H9 (cell line): ENCODE measurements at regions not wholly inside any gene's neighbourhood (a gene's known extent, or its start where the extent isn't known, plus 50 kb on each side); places are given as distances from the start of the nearest gene placed in this dataset.

Experiments
- DNase-seq: peaks from one replicate; pipeline ENCODE4 v3.0.0-alpha.2; 2017
- H2AFZ ChIP-seq: one replicate; pipeline ENCODE4 v1.6.1; 2013; ENCODE audit warnings: mild to moderate bottlenecking, low read length, control low read depth, moderate library complexity
- H2AK5ac ChIP-seq: 2 replicates; pipeline ENCODE4 v1.6.1; 2013; ENCODE audit warnings: low read length, control low read depth, mixed read lengths; ENCODE audit not compliant: insufficient read length
- H2BK120ac ChIP-seq: one replicate; pipeline ENCODE4 v1.6.1; 2013; ENCODE audit warnings: low read depth, mild to moderate bottlenecking, low read length, control low read depth, inconsistent platforms; ENCODE audit not compliant: poor library complexity, severe bottlenecking
- H2BK12ac ChIP-seq: 2 replicates; pipeline ENCODE4 v1.6.1; 2013; ENCODE audit warnings: low read length, control low read depth, mixed read lengths, low read depth; ENCODE audit not compliant: insufficient read length
- H2BK15ac ChIP-seq: 2 replicates; pipeline ENCODE4 v1.6.1; 2013; ENCODE audit warnings: low read depth, low read length, control low read depth
- H2BK20ac ChIP-seq: one replicate; pipeline ENCODE4 v1.6.1; 2013; ENCODE audit warnings: low read depth, mild to moderate bottlenecking, low read length, control low read depth, inconsistent platforms; ENCODE audit not compliant: poor library complexity, severe bottlenecking
- H2BK5ac ChIP-seq: 2 replicates; pipeline ENCODE4 v1.6.1; 2013; ENCODE audit warnings: low read length, control low read depth, mixed read lengths; ENCODE audit not compliant: insufficient read length
- H3K14ac ChIP-seq: 2 replicates; pipeline ENCODE4 v1.6.1; 2013; ENCODE audit warnings: low read length, control low read depth; ENCODE audit not compliant: insufficient read depth
- H3K18ac ChIP-seq: 2 replicates; pipeline ENCODE4 v1.6.1; 2013; ENCODE audit warnings: low read depth, mild to moderate bottlenecking, mixed read lengths, low read length, control low read depth; ENCODE audit not compliant: insufficient read length
- H3K23ac ChIP-seq: 2 replicates; pipeline ENCODE4 v1.6.1; 2013; ENCODE audit warnings: low read length, control low read depth, mixed read lengths, low read depth; ENCODE audit not compliant: insufficient read length
- H3K23me2 ChIP-seq: 2 replicates; pipeline ENCODE4 v1.6.1; 2013; ENCODE audit warnings: low read depth, mild to moderate bottlenecking, mixed read lengths, low read length, control low read depth; ENCODE audit not compliant: insufficient read length, poor library complexity, severe bottlenecking
- H3K27ac ChIP-seq: 2 replicates; pipeline ENCODE4 v1.5.1; 2013; ENCODE audit warnings: low read length, control low read depth, mixed read lengths, low read depth; ENCODE audit not compliant: insufficient read length
- H3K27me3 ChIP-seq: 2 replicates; pipeline ENCODE4 v1.6.1; 2013; ENCODE audit warnings: low read length, control low read depth, inconsistent platforms; ENCODE audit not compliant: insufficient read depth
- H3K4ac ChIP-seq: 2 replicates; pipeline ENCODE4 v1.6.1; 2013; ENCODE audit warnings: low read depth, mild to moderate bottlenecking, control low read depth, inconsistent platforms, low read length, moderate library complexity
- H3K4me1 ChIP-seq: 2 replicates; pipeline ENCODE4 v1.6.1; 2013; ENCODE audit warnings: low read length, control low read depth, inconsistent platforms; ENCODE audit not compliant: insufficient read depth
- H3K4me2 ChIP-seq: 2 replicates; pipeline ENCODE4 v1.6.1; 2013; ENCODE audit warnings: low read length, control low read depth, mixed read lengths; ENCODE audit not compliant: insufficient read length, insufficient read depth
- H3K56ac ChIP-seq: 2 replicates; pipeline ENCODE4 v1.6.1; 2013; ENCODE audit warnings: low read depth, mild to moderate bottlenecking, mixed read lengths, low read length, control low read depth; ENCODE audit not compliant: insufficient read length
- H3K79me1 ChIP-seq: 2 replicates; pipeline ENCODE4 v1.6.1; 2013; ENCODE audit warnings: low read depth, mild to moderate bottlenecking, moderate library complexity, low read length, control low read depth, inconsistent platforms; ENCODE audit not compliant: insufficient read depth, poor library complexity, severe bottlenecking
- H3K79me2 ChIP-seq: 2 replicates; pipeline ENCODE4 v1.6.1; 2013; ENCODE audit warnings: low read length, control low read depth, inconsistent platforms; ENCODE audit not compliant: insufficient read depth
- H3K9ac ChIP-seq: 2 replicates; pipeline ENCODE4 v1.6.1; 2013; ENCODE audit warnings: low read length, control low read depth, mixed read lengths; ENCODE audit not compliant: insufficient read length; ENCODE audit errors: extremely low read depth
- H3K9me3 ChIP-seq: one replicate; pipeline ENCODE4 v1.6.1; 2013; ENCODE audit warnings: low read depth, low read length, inconsistent platforms; ENCODE audit not compliant: control insufficient read depth
- H3T11ph ChIP-seq: one replicate; pipeline ENCODE4 v1.6.1; 2013; ENCODE audit warnings: mild to moderate bottlenecking, low read length, control low read depth, inconsistent platforms
- H4K20me1 ChIP-seq: one replicate; pipeline ENCODE4 v1.6.1; 2013; ENCODE audit not compliant: control insufficient read depth, insufficient read length, insufficient read depth
- H4K5ac ChIP-seq: 2 replicates; pipeline ENCODE4 v1.6.1; 2013; ENCODE audit warnings: low read depth, mild to moderate bottlenecking, mixed read lengths, low read length, control low read depth; ENCODE audit not compliant: insufficient read length
- H4K8ac ChIP-seq: replicated peaks from 2 replicates; pipeline ENCODE4 v1.6.1; 2013; ENCODE audit warnings: low read length, control low read depth, mixed read lengths, low read depth; ENCODE audit not compliant: insufficient read length
- H4K91ac ChIP-seq: 2 replicates; pipeline ENCODE4 v1.6.1; 2013; ENCODE audit warnings: low read depth, mild to moderate bottlenecking, moderate library complexity, mixed read lengths, low read length, control low read depth; ENCODE audit not compliant: insufficient read length
- H3K27ac Mint-ChIP-seq, 3 experiments: 2 replicates in 2 of 3; 3 replicates in 1 of 3; pipeline ENCODE4 v1.8.0; 2020 to 2021; ENCODE audit warnings: mixed read lengths in 3 of 3, mild to moderate bottlenecking in 1 of 3, moderate library complexity in 1 of 3
- H3K27me3 Mint-ChIP-seq: 2 replicates; pipeline ENCODE4 v1.8.0; 2021; ENCODE audit warnings: low read depth, mild to moderate bottlenecking, moderate library complexity, mixed read lengths
- H3K36me3 Mint-ChIP-seq, 3 experiments: 2 replicates in 2 of 3; 3 replicates in 1 of 3; pipeline ENCODE4 v1.8.0; 2020 to 2021; ENCODE audit warnings: low read depth in 3 of 3, mixed read lengths in 3 of 3; ENCODE audit not compliant: insufficient read depth in 1 of 3
- H3K4me1 Mint-ChIP-seq, 2 experiments: 2 replicates each; pipeline ENCODE4 v1.8.0; 2020; ENCODE audit warnings: mixed read lengths in 2 of 2
- H3K4me3 Mint-ChIP-seq, 2 experiments: 2 replicates in 1 of 2; 3 replicates in 1 of 2; pipeline ENCODE4 v1.8.0; 2020 to 2021; ENCODE audit warnings: mild to moderate bottlenecking in 2 of 2, mixed read lengths in 2 of 2, moderate library complexity in 1 of 2
- H3K9me3 Mint-ChIP-seq, 2 experiments: 2 replicates in 1 of 2; 3 replicates in 1 of 2; pipeline ENCODE4 v1.8.0; 2020; ENCODE audit warnings: mild to moderate bottlenecking in 2 of 2, mixed read lengths in 2 of 2, moderate library complexity in 1 of 2
- WGBS: extraction: QIAGEN DNeasy Blood & Tissue Kit; methylation state at CpG from one replicate; pipeline ENCODE4 v1.1.7; 2013; ENCODE audit warnings: missing lambda C conversion rate, low lambda C conversion rate, mixed read lengths; ENCODE audit not compliant: insufficient read length; ENCODE audit errors: extremely low coverage; 5-methylcytosine and 5-hydroxymethylcytosine counted together
- TF ChIP-seq, protein P1 (sequence below): fragments of 200-600 bp; sonication (generic); conservative IDR thresholded peaks from 3 replicates; pipeline ENCODE4 v1.8.0; 2021; ENCODE audit warnings: antibody characterized with exemption, mild to moderate bottlenecking

DNA sequence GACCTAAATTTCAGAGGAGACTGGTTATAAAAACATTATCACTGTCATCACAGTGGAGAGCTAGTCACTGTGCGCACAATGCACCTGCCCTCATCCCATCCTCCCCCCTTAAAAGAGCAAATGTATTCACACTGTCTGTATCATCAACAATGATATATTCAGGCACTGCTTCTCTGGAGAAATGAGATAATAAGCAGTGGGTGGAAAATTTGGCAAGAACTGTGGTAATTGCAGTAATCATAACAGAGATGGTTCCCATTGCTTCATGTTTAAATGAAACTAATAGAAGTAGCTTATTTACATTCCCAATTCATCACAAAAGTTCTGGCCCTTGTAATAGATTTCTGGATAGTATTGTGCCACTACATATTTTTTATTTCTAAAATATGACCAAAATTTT lies 867.4 kb upstream of the ADGRL2 start:
- Histone ChIP-seq H2BK5ac (no peak overlapping the region), H3K4ac (no peak overlapping the region), H2BK120ac (no peak overlapping the region), H3K4me1 (no peaks in the 10 kb centered on the region), H2BK12ac (no peak overlapping the region), H2BK15ac (no peak overlapping the region), H2BK20ac (no peak overlapping the region), H4K5ac (no peak overlapping the region), H3K18ac (no peak overlapping the region), H3K27ac (no peak overlapping the region), H3K27me3 (no peaks in the 10 kb centered on the region), H4K91ac (no peak overlapping the region), H3K23me2 (no peaks in the 10 kb centered on the region), H3K14ac (no peak overlapping the region), H3K23ac (no peak overlapping the region), H2AK5ac (no peak overlapping the region), H3K79me2 (no peaks in the 10 kb centered on the region), H4K8ac (no peak overlapping the region), H3K9ac (no peak overlapping the region), H4K20me1 (no peaks in the 10 kb centered on the region), H3K79me1 (no peaks in the 10 kb centered on the region), H3K9me3 (no peaks in the 10 kb centered on the region), H3K56ac (no peak overlapping the region), H3T11ph (no peak overlapping the region), H2AFZ (no peak overlapping the region), H3K4me2 (no peak overlapping the region)
- no peak overlapping the region for H3K4me3 Mint-ChIP-seq
- H3K9me3 Mint-ChIP-seq: peaks cover 12 to 17% of the 10 kb centered on the region in 2 experiments
- H3K36me3 Mint-ChIP-seq: peaks cover 0 to 16% (median 5%) of the 10 kb centered on the region in 3 experiments; a peak in 3 of 7 replicates
- no peak for DNase-seq
- H3K4me1 Mint-ChIP-seq: no peaks in the 10 kb centered on the region
- no peak overlapping the region for H3K27ac Mint-ChIP-seq
- H3K27me3 Mint-ChIP-seq: no peaks in the 10 kb centered on the region
- TF ChIP-seq, protein P1, sequence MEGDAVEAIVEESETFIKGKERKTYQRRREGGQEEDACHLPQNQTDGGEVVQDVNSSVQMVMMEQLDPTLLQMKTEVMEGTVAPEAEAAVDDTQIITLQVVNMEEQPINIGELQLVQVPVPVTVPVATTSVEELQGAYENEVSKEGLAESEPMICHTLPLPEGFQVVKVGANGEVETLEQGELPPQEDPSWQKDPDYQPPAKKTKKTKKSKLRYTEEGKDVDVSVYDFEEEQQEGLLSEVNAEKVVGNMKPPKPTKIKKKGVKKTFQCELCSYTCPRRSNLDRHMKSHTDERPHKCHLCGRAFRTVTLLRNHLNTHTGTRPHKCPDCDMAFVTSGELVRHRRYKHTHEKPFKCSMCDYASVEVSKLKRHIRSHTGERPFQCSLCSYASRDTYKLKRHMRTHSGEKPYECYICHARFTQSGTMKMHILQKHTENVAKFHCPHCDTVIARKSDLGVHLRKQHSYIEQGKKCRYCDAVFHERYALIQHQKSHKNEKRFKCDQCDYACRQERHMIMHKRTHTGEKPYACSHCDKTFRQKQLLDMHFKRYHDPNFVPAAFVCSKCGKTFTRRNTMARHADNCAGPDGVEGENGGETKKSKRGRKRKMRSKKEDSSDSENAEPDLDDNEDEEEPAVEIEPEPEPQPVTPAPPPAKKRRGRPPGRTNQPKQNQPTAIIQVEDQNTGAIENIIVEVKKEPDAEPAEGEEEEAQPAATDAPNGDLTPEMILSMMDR: no peak
- no CpG with 5 or more reads among the region's 1 CpG for WGBS
